ENCODE measurements at regions not wholly inside any gene's neighbourhood (a gene's known extent, or its start where the extent isn't known, plus 50 kb on each side); places are given as distances from the start of the nearest gene placed in this dataset.

DNA sequence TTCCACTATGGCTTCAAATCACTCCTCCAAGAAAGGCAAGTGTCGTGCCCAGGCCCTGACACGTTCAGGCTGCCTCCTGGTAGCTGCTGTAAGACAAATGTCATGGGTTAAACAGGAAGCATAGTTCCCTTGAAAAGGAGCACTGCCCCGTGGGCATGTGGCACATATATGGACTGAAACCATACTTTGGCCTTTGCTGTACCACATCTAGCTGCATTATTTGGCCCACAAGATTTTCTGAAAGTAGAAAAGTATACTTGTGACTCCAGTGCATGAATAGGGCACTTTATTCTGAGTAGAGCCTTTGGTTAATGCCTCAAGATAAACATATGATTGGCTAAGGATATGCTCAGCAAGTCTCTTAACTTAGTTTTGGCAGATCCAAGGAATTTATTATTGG, 218.7 kb upstream of the EGLN3 start:
- H3K4me3 ChIP-seq (replicated peaks; ENCODE audit: low read depth, low read length) = no peak overlapping the region
- TF ChIP-seq, protein P1, sequence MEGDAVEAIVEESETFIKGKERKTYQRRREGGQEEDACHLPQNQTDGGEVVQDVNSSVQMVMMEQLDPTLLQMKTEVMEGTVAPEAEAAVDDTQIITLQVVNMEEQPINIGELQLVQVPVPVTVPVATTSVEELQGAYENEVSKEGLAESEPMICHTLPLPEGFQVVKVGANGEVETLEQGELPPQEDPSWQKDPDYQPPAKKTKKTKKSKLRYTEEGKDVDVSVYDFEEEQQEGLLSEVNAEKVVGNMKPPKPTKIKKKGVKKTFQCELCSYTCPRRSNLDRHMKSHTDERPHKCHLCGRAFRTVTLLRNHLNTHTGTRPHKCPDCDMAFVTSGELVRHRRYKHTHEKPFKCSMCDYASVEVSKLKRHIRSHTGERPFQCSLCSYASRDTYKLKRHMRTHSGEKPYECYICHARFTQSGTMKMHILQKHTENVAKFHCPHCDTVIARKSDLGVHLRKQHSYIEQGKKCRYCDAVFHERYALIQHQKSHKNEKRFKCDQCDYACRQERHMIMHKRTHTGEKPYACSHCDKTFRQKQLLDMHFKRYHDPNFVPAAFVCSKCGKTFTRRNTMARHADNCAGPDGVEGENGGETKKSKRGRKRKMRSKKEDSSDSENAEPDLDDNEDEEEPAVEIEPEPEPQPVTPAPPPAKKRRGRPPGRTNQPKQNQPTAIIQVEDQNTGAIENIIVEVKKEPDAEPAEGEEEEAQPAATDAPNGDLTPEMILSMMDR (IDR thresholded peaks at IDR 0.05; ENCODE audit: low read depth, low read length, missing control alignments) = no peak
- no peak for DNase-seq (ENCODE audit: extremely low read depth, low read depth)

DNA sequence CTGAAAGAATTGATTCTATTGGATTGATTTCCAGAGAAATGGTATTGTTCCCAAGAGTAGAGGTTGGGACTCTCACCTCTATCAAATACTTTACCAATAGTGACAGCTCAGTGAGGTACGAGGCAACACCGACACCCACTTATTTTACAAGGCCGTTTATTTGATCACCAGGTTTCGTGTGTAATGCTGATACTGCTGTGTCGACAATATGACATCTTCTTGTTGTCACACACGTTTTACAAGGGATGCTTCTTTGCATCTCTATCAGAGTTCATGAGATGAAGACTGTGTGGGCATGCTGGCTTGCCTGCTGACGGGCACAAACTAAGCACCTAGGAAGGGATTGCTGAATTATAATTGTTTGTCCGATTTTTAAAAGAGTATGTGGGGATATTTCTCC, 217.8 kb upstream of the EGLN3 start:
- DNase-seq (ENCODE audit: extremely low read depth, low read depth) = no peak
- no peak overlapping the region for H3K4me3 ChIP-seq (replicated peaks; ENCODE audit: low read depth, low read length)
- TF ChIP-seq, protein P1 (IDR thresholded peaks at IDR 0.05; ENCODE audit: low read depth, low read length, missing control alignments) = no peak

DNA sequence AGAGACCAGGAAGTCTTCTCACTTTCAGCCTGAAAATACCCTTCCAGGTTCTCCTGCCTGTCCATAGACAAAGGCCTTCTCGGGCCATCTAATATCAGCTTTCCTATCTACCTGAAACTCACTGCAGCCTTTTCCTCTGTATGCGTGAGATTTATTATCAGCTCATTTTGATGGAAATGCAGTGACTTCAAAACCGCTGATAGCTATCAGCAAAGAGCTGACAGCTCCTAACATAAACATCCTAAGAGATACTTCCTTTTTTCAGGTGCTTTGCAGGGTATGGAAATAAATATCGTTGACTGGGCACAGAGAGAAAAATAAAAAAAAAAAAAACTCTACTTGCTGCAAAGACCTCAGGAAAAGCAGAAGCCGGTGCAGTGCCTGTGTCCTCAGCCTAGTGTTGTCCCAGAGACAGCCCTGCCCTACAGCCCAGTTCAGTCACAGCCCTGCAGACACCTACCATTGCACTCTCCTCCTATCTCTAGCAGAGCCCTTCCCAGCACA, 215.0 kb upstream of the EGLN3 start:
- DNase-seq (ENCODE audit: extremely low read depth, low read depth) = no peak
- no peak overlapping the region for H3K4me3 ChIP-seq (replicated peaks; ENCODE audit: low read depth, low read length)
- TF ChIP-seq, protein P1 (IDR thresholded peaks at IDR 0.05; ENCODE audit: low read depth, low read length, missing control alignments) = no peak

DNA sequence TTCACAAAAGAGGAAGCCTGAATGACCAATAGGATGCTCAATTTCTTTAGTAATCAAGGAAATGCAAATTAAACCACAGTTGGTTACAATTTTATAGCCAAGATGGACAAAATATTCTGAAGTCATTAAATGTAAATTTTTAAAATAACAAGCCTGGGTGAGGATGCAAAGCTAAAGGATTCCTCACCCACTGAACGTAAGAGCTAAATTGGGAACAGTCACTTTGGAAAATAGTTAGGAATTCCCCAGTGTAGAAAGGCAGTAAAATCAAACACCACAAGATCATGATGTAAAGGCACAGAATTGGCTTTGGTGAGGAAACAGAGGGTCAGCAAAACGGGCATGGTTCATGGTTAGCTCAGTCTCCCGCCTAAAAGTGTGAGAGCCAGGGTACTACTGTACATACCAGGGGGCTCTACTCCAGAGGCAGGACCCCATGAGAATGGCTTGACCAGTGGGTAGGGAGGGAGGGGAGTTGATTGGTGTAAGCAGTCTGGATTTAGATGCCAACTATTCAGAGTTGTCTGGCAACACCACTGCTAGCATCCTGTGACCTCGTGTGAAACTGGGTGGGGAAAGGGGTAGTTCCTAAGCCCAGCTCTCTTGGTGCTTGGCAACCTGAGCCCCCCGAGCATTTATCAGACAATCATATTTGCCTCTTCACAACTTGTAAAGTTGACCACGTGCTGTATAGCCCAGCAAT, 213.4 kb upstream of the EGLN3 start:
- no peak for DNase-seq (ENCODE audit: extremely low read depth, low read depth)
- no peak overlapping the region for H3K4me3 ChIP-seq (replicated peaks; ENCODE audit: low read depth, low read length)
- TF ChIP-seq, protein P1 (IDR thresholded peaks at IDR 0.05; ENCODE audit: low read depth, low read length, missing control alignments) = no peak

DNA sequence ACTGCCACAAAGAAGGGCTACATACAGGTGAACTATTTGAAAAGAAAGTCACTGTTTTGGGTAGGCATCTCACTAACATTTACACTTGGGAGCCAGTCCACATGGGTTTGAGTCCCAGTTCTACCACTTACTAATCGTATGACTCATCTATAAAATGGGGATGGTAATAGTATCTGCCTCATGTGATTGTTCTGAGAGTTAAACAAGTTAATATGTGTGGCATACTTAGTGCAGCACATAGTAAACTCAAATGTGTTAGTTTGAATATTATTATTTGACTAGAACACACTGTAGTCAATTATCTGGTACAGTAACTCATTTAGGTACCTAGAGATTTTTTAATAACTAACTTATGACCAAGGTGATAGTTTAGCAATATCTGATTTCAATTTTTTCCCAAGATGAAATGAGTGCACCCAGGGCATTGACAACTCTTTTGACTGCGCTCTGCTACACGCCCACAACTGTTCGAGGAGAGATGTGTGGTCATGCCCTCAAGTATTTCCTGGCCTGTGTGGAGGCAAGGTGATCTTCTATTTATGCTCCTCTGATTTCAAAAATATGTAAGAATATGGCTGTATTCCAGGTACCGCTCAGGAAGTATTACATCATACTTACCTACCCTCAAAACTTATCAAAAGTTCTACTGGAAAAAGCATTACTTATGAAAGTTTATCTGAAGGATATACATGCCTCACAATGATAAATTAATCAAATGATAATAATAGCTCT, 210.6 kb upstream of the EGLN3 start:
- TF ChIP-seq, protein P1 (IDR thresholded peaks at IDR 0.05; ENCODE audit: low read depth, low read length, missing control alignments) = no peak
- no peak for DNase-seq (ENCODE audit: extremely low read depth, low read depth)

DNA sequence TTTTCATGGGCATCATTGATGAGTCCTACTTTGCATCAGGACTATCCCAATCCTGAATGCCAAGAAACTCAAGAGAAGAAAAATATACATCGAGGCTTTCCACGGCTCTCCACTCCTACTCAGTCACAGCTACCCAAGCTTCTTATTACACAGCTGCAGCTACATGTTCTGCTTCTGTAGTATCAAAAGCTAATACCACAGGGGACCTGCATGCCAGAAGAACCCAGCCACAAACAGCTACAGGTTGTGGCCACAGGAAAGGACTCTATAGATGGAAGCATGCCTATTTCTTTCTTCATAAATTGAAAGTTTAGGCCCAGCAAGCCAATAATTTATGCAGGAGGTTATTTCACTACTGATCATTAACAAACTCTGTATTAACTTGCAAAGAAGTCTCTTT, 209.7 kb upstream of the EGLN3 start:
- H3K4me3 ChIP-seq (replicated peaks; ENCODE audit: low read depth, low read length) = no peak overlapping the region
- no peak for DNase-seq (ENCODE audit: extremely low read depth, low read depth)
- TF ChIP-seq, protein P1 (IDR thresholded peaks at IDR 0.05; ENCODE audit: low read depth, low read length, missing control alignments) = no peak

More for the DNA sequence above, 210.6 kb upstream of the EGLN3 start:
- no peak overlapping the region for H3K4me3 ChIP-seq (replicated peaks; ENCODE audit: low read depth, low read length)
